HepG2 (cell line): ENCODE measurements at regions not wholly inside any gene's neighbourhood (a gene's known extent, or its start where the extent isn't known, plus 50 kb on each side); places are given as distances from the start of the nearest gene placed in this dataset.

Experiments used
- HOMEZ ChIP-seq: IDR thresholded peaks from 2 replicates; pipeline ENCODE4 v1.6.1; 2016; ENCODE audit warnings: low read depth
- MEIS2 ChIP-seq: sonication (generic); formaldehyde crosslinking; IDR thresholded peaks from 2 replicates; pipeline ENCODE4 v1.9.0; 2021; ENCODE audit warnings: mild to moderate bottlenecking, missing genetic modification reagents
- RORA ChIP-seq: sonication (generic); formaldehyde crosslinking; IDR thresholded peaks from 2 replicates; pipeline ENCODE4 v1.5.0; 2020; ENCODE audit warnings: mild to moderate bottlenecking, missing genetic modification reagents, moderate library complexity
- SAP130 ChIP-seq: IDR thresholded peaks from 2 replicates; pipeline ENCODE4 v1.6.1; 2016; ENCODE audit warnings: low read depth
- SKIL ChIP-seq: sonication (generic); formaldehyde crosslinking; IDR thresholded peaks from 2 replicates; pipeline ENCODE4 v1.8.0; 2022; ENCODE audit warnings: missing genetic modification reagents, mild to moderate bottlenecking, moderate library complexity, borderline replicate concordance
- TF ChIP-seq, protein P1 (sequence below): sonication (generic); formaldehyde crosslinking; conservative IDR thresholded peaks from 2 replicates; pipeline ENCODE4 v1.4.0; 2020; ENCODE audit warnings: missing genetic modification reagents
- TF ChIP-seq, protein P2 (sequence below): sonication (generic); formaldehyde crosslinking; IDR thresholded peaks from one replicate; pipeline ENCODE4 v1.5.1; 2020; ENCODE audit warnings: mild to moderate bottlenecking, missing genetic modification reagents; ENCODE audit errors: not compliant biosample characterization
- TF ChIP-seq, protein P3 (sequence below): sonication (generic); formaldehyde crosslinking; IDR thresholded peaks from 2 replicates; pipeline ENCODE4 v1.4.0; 2020; ENCODE audit warnings: mild to moderate bottlenecking, missing genetic modification reagents

DNA sequence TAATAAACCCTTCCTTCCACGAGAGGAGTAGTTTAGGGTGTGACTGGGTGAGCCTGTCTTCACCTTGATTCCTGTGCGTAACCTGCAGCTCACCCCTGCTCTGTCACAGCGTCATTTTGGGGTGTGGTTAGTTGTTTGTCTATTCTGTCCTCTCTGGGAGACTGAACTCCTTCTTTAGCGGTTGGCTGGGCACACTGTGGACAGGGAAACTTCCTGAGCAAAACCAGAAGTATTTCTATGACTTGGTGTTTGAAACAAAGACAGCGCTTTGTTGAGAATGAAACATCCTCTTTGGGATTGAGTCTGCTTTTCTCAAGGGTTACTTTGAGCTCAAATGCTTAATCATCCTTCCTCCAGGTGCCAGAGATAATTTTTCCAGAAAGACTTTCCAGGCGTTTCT lies 270.7 kb downstream of the HRH4 start (continued):
- TF ChIP-seq, protein P1, sequence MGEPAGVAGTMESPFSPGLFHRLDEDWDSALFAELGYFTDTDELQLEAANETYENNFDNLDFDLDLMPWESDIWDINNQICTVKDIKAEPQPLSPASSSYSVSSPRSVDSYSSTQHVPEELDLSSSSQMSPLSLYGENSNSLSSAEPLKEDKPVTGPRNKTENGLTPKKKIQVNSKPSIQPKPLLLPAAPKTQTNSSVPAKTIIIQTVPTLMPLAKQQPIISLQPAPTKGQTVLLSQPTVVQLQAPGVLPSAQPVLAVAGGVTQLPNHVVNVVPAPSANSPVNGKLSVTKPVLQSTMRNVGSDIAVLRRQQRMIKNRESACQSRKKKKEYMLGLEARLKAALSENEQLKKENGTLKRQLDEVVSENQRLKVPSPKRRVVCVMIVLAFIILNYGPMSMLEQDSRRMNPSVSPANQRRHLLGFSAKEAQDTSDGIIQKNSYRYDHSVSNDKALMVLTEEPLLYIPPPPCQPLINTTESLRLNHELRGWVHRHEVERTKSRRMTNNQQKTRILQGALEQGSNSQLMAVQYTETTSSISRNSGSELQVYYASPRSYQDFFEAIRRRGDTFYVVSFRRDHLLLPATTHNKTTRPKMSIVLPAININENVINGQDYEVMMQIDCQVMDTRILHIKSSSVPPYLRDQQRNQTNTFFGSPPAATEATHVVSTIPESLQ (CRISPR knock-in tag): no peak
- no peak for TF ChIP-seq SAP130 (CRISPR knock-in tag)
- no peak for TF ChIP-seq RORA (CRISPR knock-in tag)
- no peak for TF ChIP-seq MEIS2 (CRISPR knock-in tag)
- TF ChIP-seq HOMEZ (CRISPR knock-in tag): no peak
- TF ChIP-seq, protein P2, sequence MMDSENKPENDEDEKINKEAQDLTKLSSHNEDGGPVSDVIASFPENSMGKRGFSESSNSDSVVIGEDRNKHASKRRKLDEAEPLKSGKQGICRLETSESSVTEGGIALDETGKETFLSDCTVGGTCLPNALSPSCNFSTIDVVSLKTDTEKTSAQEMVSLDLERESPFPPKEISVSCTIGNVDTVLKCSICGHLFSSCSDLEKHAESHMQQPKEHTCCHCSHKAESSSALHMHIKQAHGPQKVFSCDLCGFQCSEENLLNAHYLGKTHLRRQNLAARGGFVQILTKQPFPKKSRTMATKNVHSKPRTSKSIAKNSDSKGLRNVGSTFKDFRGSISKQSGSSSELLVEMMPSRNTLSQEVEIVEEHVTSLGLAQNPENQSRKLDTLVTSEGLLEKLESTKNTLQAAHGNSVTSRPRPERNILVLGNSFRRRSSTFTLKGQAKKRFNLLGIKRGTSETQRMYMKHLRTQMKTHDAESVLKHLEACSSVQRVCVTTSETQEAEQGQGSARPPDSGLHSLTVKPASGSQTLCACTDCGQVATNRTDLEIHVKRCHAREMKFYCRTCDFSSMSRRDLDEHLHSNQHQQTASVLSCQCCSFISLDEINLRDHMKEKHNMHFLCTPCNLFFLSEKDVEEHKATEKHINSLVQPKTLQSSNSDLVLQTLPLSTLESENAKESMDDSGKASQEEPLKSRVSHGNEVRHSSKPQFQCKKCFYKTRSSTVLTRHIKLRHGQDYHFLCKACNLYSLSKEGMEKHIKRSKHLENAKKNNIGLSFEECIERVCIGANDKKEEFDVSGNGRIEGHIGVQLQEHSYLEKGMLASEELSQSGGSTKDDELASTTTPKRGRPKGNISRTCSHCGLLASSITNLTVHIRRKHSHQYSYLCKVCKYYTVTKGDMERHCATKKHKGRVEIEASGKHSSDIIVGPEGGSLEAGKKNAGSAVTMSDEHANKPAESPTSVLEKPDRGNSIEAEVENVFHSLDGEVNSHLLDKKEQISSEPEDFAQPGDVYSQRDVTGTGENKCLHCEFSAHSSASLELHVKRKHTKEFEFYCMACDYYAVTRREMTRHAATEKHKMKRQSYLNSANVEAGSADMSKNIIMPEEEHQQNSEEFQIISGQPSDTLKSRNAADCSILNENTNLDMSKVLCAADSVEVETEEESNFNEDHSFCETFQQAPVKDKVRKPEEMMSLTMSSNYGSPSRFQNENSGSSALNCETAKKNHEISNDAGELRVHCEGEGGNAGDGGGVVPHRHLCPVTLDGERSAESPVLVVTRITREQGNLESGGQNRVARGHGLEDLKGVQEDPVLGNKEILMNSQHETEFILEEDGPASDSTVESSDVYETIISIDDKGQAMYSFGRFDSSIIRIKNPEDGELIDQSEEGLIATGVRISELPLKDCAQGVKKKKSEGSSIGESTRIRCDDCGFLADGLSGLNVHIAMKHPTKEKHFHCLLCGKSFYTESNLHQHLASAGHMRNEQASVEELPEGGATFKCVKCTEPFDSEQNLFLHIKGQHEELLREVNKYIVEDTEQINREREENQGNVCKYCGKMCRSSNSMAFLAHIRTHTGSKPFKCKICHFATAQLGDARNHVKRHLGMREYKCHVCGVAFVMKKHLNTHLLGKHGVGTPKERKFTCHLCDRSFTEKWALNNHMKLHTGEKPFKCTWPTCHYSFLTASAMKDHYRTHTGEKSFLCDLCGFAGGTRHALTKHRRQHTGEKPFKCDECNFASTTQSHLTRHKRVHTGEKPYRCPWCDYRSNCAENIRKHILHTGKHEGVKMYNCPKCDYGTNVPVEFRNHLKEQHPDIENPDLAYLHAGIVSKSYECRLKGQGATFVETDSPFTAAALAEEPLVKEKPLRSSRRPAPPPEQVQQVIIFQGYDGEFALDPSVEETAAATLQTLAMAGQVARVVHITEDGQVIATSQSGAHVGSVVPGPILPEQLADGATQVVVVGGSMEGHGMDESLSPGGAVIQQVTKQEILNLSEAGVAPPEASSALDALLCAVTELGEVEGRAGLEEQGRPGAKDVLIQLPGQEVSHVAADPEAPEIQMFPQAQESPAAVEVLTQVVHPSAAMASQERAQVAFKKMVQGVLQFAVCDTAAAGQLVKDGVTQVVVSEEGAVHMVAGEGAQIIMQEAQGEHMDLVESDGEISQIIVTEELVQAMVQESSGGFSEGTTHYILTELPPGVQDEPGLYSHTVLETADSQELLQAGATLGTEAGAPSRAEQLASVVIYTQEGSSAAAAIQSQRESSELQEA (CRISPR knock-in tag): no peak
- TF ChIP-seq SKIL (CRISPR knock-in tag): no peak
- TF ChIP-seq, protein P3, sequence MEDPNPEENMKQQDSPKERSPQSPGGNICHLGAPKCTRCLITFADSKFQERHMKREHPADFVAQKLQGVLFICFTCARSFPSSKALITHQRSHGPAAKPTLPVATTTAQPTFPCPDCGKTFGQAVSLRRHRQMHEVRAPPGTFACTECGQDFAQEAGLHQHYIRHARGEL (CRISPR knock-in tag): no peak
